Pancreas (tissue), 10 donors: ENCODE measurements at regions not wholly inside any gene's neighbourhood (a gene's known extent, or its start where the extent isn't known, plus 50 kb on each side); places are given as distances from the start of the nearest gene placed in this dataset.

ENCODE experiments used
- ATAC-seq, 4 donors: fragments of 200-7000 bp; cut with Tn5 transposase; one replicate each; pipeline versions ENCODE4 v1.8.0 to v1.9.1; 2020; ENCODE audit warnings: mild to moderate bottlenecking in 4 of 4, moderate library complexity in 4 of 4
- DNase-seq, 6 donors: peaks; one replicate each; pipeline ENCODE4 v3.0.0-alpha.2; 2020
- FAIRE-seq: peaks from 2 replicates; lab custom pipeline; 2012; peaks lifted over from hg19 to GRCh38; lab: Jason Lieb, UNC
- H3K27ac ChIP-seq, 4 donors: fragments of 200-600 bp; sonication (generic); 1 replicate in 3 of 4; 2 replicates in 1 of 4; pipeline versions ENCODE4 v1.5.0 to v1.8.0; 2020
- H3K27me3 ChIP-seq, 4 donors: fragments of 200-600 bp; one replicate each; pipeline ENCODE4 v1.8.0; 2021
- H3K36me3 ChIP-seq, 3 donors: fragments of 200-600 bp; sonication (generic) in 1 of 3; one replicate each; pipeline versions ENCODE4 v1.5.0 to v1.8.0; 2020 to 2021
- H3K4me1 ChIP-seq, 3 donors: fragments of 200-600 bp; one replicate each; pipeline ENCODE4 v1.8.0; 2021
- H3K4me3 ChIP-seq, 4 donors: fragments of 200-600 bp; sonication (generic) in 2 of 4; one replicate each; pipeline versions ENCODE4 v1.5.0 to v1.8.0; 2020 to 2021
- H3K9me3 ChIP-seq, 4 donors: fragments of 200-600 bp; one replicate each; pipeline ENCODE4 v1.8.0; 2021
- CTCF ChIP-seq, 4 donors: fragments of 200-600 bp; sonication (generic) in 3 of 4; IDR thresholded peaks; one replicate each; pipeline versions ENCODE4 v1.5.0 to v1.8.0; 2021; ENCODE audit warnings: antibody characterized with exemption in 4 of 4
- WGBS, 2 donors: extraction: QIAGEN DNeasy Blood & Tissue Kit; methylation state at CpG; one replicate each; pipeline ENCODE4 v1.1.7; 2013; 5-methylcytosine and 5-hydroxymethylcytosine counted together
- intact Hi-C, 3 donors: fragments of 100-400 bp; cut with DNase I; formaldehyde crosslinking; loops; one replicate each; pipeline versions ENCODE4 v1.11.1 to v1.14.2; 2022
- donor health status: healthy with polysubstance abuse.
- donor health status: DM: no; HTN: no; CAD: no; lungs with moderate emphysema.
- donor health status: DM: no; HTN: no; CAD: no.
- donor health status: control.
- donor health status: control.
- donor health status: Bipolar disorder and iron deficiency.
- donor health status: DM: yes; HTN: yes; CAD: no.
- donor health status: DM: no; HTN: no; CAD: no.
- donor health status: DM: no; HTN: no; CAD: no.
- donor health status: DM: yes; HTN: yes; CAD: no.

DNA sequence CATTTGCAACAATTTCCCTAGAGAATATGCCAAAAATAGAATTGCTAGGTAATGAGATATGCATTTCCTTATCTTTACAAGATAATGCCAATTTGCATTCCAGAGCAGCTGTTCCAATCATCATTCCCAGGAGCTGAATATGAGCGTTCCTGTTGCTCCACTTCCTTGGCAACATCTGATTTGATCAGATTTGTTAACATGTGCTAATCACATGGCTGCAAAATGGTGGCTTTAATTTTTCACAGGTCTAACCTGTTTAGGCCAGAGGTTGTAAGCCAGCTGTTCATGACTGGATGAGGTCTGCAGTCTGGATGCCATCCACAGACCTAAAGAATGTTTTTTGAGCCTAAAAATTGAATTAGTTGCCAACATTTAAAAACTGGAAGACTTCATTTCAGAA lies 220.7 kb upstream of the IL12B start:
- 53 to 81% methylated on average over 1 of the region's 1 CpG for WGBS, 2 donors
- no peak for FAIRE-seq
- Histone ChIP-seq H3K4me1 (no peaks in the 10 kb centered on the region), H3K36me3 (no peaks in the 10 kb centered on the region), H3K4me3 (no peak overlapping the region), H3K27me3 (no peaks in the 10 kb centered on the region), H3K27ac (no peak overlapping the region), H3K9me3 (no peaks in the 10 kb centered on the region)
- DNase-seq: no peak
- intact Hi-C loops: no loop called here
- TF ChIP-seq CTCF (IDR thresholded peaks at IDR 0.05): no peak
- ATAC-seq: no peak

- FAIRE-seq (no peak), DNase-seq (no peak), ATAC-seq (no peak)
- Histone ChIP-seq H3K4me1 (no peaks in the 10 kb centered on the region), H3K9me3 (no peaks in the 10 kb centered on the region), H3K27me3 (no peaks in the 10 kb centered on the region), H3K27ac (no peak overlapping the region), H3K36me3 (no peaks in the 10 kb centered on the region), H3K4me3 (no peak overlapping the region)
- TF ChIP-seq CTCF (IDR thresholded peaks at IDR 0.05): no peak
- WGBS, 2 donors: 65 to 88% methylated on average over 3 of the region's 3 CpGs
- intact Hi-C loops: no loop called here
Measured at GRCh38 chr5:159552751-159553150, 222.5 kb upstream of the IL12B start.

- intact Hi-C loops: no loop called here
- Histone ChIP-seq H3K27me3 (no peaks in the 10 kb centered on the region), H3K4me3 (no peak overlapping the region), H3K27ac (no peak overlapping the region), H3K36me3 (no peaks in the 10 kb centered on the region), H3K9me3 (no peaks in the 10 kb centered on the region), H3K4me1 (no peaks in the 10 kb centered on the region)
- ATAC-seq (no peak), FAIRE-seq (no peak), DNase-seq (no peak)
- 77 to 78% methylated on average over 2 of the region's 2 CpGs for WGBS, 2 donors
- TF ChIP-seq CTCF (IDR thresholded peaks at IDR 0.05): no peak
Measured at GRCh38 chr5:159553792-159554191, 223.5 kb upstream of the IL12B start.

DNA sequence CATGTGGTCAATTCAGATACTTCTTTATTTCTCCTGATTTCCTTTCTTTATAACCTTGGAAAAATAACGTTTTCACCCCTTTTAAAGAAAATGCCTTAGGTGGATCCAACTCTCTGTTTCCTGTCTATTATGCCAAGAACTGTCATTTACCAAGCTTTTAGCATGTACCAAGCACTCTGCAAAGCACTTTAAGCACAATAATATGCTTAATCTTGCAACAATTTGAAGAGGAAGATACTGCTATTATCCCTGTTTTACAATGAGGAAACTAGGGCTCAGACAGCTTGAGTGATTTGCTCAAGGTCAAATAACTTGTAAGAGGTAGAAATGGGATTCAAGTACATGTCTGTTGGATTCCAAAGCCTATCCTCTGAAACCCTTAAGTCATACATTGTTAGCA lies 224.8 kb upstream of the IL12B start:
- H3K9me3 ChIP-seq: no peaks in the 10 kb centered on the region
- H3K27ac ChIP-seq: no peak overlapping the region
- H3K36me3 ChIP-seq: no peaks in the 10 kb centered on the region
- no peaks in the 10 kb centered on the region for H3K4me1 ChIP-seq
- no peak for FAIRE-seq
- no peak for TF ChIP-seq CTCF (IDR thresholded peaks at IDR 0.05)
- no peak for ATAC-seq
- 16 to 18% methylated on average over 1 of the region's 1 CpG for WGBS, 2 donors
- intact Hi-C loops: no loop called here
- H3K27me3 ChIP-seq: no peaks in the 10 kb centered on the region
- DNase-seq: no peak
- no peak overlapping the region for H3K4me3 ChIP-seq

- FAIRE-seq: no peak
- Histone ChIP-seq H3K36me3 (no peaks in the 10 kb centered on the region), H3K27ac (no peak overlapping the region), H3K9me3 (no peaks in the 10 kb centered on the region), H3K27me3 (no peaks in the 10 kb centered on the region), H3K4me3 (no peak overlapping the region), H3K4me1 (no peaks in the 10 kb centered on the region)
- no peak for TF ChIP-seq CTCF (IDR thresholded peaks at IDR 0.05)
- intact Hi-C loops: no loop called here
- ATAC-seq: no peak
- 56 to 73% methylated on average over 2 of the region's 2 CpGs for WGBS, 2 donors
- DNase-seq: no peak
Measured at GRCh38 chr5:159559337-159559736, 229.1 kb upstream of the IL12B start.
